GM18498 (cell line): ENCODE measurements at regions not wholly inside any gene's neighbourhood (a gene's known extent, or its start where the extent isn't known, plus 50 kb on each side); places are given as distances from the start of the nearest gene placed in this dataset.
"Not testable (repeated sequence)": the region's sequence is repeated elsewhere in the genome, so short reads cannot be mapped to it uniquely, and the experiment has no call there.

Experiments
- ATAC-seq: cut with Tn5 transposase; IDR thresholded peaks from one replicate; pipeline ENCODE4 v1.9.1; 2021; ENCODE audit warnings: mild to moderate bottlenecking, moderate library complexity; ENCODE audit not compliant: unreplicated experiment

DNA sequence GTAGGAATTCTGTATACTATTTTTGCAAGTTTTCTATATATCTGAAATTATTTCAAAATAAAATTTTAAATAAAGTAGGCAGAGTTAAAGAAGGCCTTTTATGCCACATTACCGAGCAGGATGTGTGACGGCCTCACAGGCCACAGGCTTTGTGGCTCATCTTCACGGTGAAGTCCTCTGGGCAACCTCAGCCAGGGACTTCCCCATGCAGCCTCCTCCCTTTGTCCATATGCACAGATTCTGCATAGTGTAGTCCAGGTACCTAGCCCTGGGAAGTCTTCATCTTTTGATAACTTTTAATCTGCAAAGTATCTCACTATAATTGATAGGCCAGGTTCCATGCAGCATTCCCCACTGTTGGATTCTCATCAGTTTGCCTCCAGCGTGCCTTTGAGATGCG lies 62.8 kb downstream of the ARHGAP11B start:
- not testable (repeated sequence) for ATAC-seq

DNA sequence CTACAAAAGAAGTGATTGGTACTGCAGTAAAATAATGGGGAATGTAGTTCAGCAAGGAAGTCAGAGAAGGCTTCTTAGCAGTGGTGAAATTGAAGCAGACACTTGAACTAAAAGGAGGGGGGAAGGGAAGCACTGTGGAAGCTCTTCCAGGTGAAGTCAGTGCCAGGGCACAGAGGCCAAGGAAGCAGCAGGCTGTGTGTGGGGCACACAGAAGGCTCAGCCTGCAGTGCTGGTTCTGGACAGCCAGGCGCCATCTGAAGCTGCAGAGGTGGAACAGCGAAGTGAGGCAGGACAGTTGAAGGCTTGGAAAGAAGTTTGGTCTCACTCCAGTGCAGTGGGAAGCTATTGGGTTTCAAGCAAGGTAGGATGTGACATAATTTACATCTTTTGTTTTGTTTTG lies 64.2 kb downstream of the ARHGAP11B start:
- ATAC-seq: not testable (repeated sequence)

DNA sequence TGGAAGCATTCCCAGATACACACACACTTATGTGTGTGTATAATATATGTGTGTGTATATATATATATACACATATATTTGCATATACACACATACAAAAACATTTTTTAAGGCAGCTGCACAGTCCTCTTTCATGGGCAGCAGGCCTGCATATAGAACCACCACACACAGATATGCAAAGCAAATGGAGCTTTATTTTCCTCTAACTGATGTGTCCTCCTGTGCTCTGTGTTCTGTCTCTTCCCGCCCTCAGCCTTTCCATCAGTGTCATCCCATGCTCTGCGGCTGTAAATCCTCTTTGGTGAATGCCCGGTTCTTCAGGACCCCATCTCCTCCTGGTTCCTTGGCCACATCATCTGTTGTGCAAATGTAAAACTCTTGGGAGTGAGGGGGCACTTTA lies 69.9 kb downstream of the ARHGAP11B start:
- ATAC-seq: not testable (repeated sequence)

DNA sequence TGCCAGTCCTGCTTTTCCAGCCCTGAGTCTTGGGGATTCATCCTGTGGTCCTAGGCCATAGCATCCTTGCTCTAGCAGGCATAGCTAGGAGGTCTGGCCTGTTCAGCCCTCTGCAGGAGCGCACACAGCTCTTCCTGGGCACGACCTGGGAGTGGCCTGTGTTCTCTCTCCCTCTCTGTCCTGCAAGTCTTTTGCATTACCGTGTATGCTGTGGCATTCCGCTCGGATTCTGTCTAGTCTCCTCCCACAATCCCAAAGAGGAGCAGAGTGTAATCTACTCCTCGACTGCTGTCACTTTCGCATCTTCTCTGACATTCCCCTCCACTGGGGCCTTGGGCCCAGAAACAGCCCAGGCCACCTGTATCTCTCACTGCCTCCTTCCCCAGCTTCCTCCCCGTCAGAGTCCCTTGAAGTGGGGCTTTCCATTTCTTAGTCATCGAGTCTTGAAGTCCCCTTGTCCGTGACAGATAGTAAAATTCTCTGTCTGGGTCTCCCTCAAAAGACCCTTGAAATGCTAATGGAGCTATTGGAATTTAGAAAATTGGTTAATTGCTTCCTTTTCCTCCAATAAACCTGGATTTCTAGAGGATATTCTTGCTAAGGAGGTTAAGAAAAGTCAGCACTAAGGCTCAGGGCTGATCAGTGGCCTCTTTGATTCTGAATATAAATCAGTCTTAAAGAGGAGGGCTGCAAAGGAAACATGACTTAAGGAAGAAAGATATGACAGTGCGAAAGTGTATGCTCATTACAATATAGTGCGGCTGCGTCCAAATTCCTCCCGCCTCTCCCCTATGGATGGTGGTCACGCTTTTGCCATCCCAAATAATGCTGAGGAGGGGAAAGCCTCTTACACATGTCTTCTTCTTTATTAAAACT lies 70.7 kb downstream of the ARHGAP11B start:
- peak; percentile 73 for ATAC-seq

DNA sequence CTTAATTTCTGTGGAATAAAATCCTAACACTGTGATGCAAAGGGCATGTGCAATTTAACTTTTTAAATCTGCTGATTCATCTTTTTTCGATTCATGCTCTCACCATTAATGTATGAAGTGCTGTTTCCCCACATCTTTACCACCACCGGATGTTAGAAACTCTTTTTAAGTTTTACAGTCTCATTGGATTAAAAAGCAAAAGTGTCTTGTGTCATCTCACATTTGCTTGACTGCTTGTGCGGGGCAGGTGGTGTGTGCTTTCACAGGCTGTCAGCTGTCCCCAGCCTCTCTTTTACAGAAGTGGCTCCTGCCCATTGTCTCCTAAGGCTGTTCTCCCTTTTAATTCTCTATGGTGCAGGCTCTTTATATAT lies 71.4 kb downstream of the ARHGAP11B start:
- peak; percentile 68 for ATAC-seq

DNA sequence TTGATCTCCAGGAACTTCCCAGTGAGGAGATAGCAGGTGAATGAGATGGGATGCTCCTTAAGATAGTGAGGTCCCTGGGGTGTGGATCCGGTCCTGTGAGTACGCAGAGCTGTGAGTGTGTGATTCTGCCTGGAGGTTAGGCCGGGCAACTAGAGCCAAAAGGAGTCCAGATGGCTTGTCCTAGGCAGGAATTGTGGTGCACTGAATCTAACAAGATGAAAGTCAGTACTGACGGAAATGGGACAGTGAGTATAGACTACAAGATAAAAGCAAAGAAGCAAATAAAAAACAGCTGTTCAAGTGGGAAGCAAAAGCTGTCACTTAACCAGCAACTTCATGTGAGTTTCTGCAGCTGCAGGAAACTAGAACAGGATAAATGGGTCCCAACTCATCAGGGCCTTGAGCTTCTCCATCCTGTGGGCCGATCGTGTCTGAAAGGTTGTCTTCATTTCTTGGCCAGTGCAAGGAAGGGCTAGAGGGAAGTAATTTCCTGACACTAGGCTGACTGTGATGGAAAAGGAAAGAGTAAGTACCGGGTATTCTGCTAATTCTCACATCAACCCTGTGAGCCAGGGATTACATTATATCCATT lies 74.2 kb downstream of the ARHGAP11B start:
- not testable (repeated sequence) for ATAC-seq

DNA sequence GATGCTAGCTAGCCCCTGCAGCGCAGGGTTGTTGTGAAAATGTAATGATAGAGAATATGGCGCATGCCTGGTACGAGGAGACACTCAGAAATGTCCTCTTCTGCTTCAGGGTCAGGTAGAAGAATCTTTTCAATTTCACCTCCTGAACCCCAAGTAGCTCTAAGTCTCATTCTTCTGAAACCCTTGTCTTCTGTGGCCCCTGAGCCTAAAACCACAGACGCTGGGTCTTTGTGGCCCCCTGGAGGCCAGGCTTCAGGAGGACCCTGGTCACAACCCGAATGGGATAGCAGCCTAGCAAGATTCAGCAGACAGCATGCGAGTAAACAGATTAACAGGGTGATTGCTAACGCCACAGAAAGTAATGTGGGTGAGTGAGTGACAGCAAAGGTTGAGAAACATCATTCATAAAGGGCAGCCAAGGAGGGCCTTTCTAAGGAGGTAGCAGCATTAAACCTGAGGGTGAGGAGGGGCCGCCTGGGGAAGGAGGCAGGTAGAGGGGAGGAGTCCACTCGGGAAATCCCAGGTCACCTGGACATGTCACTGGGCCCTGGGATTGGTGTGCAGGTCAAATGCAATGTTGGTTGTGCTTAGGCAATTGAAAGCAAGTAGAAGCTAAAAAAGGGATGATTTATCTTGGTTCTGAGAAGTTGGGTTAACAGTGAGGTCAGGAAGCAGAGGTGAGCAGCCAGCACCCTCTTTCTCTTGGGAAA lies 82.2 kb downstream of the ARHGAP11B start:
- ATAC-seq: not testable (repeated sequence)

DNA sequence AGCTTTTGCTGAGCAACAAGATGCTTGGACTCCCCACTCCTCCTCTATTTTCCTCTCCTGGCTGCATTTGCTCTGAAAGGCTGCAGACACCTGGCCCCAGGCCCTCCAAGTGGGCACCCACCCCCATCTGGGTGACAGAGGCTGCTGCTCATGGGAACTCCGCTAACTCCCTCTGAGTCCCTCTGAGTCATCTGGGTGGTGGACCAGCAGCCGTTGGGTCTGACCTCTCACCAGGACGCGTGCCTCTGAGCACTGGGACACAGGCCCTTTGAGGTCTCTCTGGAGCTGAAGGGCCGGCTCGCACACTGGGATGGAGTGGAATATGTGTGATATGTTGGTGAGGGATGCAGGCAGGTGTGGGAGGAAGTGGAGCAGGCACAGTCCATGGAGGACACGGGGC lies 82.9 kb downstream of the ARHGAP11B start:
- not testable (repeated sequence) for ATAC-seq

DNA sequence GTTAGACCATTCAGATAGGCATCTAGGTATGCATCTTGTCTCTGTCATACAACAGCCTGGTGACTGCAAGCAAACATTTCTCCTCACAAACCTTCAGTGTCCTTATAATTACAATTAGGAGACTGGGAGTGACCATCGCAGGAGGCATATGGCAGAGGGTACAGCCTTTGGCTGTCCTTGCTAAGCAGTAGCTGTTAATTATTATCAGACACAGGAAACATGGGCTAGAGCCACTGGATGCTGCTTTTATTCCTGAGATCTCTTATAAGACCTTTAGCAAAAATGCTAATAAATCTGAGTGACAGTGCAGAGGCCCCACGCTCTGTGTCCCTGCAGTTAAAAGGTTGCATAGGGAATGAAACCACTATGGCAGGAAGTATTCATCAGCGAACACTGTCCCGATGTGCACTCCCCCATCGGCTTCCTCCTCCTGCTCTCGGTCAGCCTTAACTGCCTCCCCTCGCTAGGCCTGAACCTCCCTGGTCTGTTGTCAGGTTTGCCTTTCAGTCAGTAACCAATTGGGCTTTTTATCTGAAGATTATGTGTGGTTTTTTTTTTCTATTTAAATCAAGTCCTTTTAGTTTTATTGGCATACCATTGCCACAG lies 92.2 kb downstream of the ARHGAP11B start:
- ATAC-seq: not testable (repeated sequence)

DNA sequence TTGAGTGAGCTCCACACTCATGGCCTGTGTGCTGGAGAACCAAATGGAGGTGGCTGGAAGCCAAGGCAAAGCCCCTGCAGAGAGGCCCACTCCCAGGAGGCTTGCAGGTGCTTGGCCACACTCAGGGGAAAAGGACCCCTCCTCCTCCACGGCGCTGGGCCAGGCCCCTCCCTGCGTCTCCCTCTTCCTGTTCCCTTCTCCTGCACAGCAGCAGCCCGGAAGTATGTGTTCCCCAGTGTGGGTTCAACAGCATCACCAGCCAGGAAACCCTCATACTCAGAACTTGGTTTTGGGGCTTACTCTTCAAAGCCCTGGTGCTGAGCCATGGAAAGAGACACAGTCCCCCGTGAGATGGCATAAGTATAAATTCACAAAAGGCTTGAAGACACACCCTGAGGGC lies 93.4 kb downstream of the ARHGAP11B start:
- not testable (repeated sequence) for ATAC-seq

DNA sequence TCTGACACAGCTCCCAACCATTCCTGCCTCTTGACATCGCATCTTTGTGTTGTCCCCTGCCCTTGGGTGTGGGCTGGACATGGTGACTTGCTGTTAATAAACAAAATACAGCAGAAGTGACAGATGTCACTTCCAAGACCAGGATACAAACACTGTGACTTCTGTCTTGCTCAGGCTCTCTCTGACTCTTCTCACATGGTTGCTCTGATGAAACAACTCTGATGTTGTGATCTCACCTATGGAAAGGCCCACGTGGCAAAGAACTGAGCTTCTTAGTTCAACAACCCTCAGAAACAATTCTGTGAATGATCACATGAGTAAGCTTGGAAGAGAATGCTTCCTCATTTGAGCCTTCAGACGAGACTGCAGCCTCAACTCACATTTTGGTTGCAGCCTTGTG lies 94.9 kb downstream of the ARHGAP11B start:
- ATAC-seq: not testable (repeated sequence)

DNA sequence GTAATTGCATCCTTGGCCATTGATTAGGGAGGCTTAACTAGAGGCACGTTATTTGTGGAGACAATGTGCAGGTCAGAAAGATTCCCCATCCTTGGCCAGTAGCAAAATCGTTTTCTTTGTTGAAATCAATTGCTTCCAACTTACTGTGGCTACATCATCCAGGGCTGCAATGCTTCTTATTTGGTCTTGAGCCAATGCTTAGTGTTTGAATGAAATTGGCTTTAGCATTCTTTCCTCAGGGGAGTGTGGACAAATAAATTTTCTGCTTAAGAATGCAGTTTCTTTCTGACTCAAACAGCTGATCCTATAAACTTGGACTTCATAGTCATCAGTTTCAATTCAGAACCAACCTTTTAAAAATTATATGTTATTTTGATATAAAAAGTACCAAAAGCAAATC lies 95.6 kb downstream of the ARHGAP11B start:
- ATAC-seq: not testable (repeated sequence)

DNA sequence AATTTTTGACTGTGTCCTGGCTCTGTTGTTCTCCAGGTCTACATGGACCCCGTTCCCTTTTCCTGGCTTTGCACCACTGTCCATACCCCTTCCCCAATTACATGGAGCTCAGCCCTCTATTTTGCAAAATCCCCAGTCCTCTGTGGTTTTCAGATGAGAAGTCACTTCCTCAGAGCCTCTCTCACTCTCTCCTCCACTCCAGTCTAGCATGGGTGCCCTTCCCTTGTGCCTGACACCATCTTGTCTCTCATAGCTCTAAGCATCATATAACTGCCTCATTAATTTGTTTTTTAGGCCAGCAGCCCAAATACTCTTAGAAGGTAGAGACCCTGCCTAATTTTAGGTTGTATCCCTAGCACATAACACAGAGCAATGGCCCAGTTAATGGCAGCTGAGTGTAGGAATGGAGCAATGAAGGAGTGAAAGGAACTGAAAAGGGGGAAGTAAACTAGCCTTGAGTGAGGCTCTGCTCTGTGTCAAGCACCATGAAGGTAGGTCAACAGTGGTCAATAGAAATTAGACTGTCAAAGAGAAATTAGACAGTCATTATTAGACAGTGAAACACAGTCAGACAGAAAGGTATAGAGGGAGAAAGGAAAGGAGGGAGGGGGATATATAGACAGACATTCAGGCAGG lies 97.7 kb downstream of the ARHGAP11B start:
- ATAC-seq: not testable (repeated sequence)

DNA sequence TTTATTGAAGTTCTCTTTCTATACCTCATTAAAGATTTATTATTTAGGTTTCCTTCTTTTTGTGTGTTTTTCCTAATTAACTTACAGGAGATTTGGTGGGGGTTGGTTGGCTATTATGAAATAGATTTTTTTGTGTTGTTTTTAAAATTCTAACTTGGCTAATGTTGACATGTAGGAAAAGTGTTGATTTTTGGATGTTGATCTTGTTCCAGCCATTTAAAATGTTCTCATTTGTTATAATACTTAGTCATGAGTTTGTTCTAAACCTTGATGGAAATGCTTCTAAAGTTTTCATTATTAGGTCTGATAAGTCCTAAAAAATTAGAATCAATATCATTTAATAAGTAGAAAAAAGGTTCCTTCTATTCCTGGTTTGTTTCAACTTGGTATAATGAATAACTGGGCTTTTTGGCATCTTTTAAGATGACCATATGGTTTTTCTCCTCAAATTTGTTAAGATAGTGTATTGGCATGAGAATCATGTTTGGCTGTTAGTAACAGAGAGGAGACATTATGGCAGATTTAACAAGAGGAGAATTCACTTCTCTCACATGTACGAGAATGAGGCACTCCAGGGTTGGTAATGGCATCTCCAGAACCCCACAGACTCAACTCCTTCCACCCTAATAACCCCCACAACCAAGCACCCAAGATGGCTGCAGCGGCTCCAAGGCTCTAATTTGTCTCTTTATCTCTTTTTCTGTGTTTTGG lies 104.1 kb downstream of the ARHGAP11B start:
- not testable (repeated sequence) for ATAC-seq

DNA sequence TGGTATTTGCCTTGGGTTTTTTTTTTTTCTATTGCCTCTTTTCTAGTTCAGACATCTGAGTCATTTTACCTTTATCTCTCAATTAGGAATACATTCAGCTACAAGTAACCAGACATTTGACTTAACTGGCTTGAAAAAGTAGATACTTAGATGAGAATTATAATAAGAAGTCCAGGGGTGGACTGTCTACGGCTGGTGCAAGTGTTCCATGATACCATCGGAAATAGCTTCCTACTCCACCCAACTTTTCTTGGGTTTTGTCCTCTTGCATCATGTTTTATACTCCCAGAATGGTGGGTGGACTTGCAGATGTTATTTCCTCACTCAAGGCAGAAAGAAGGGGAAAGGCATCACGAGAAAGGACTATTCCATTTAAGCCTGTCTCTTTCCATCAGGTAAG lies 104.7 kb downstream of the ARHGAP11B start:
- ATAC-seq: not testable (repeated sequence)

DNA sequence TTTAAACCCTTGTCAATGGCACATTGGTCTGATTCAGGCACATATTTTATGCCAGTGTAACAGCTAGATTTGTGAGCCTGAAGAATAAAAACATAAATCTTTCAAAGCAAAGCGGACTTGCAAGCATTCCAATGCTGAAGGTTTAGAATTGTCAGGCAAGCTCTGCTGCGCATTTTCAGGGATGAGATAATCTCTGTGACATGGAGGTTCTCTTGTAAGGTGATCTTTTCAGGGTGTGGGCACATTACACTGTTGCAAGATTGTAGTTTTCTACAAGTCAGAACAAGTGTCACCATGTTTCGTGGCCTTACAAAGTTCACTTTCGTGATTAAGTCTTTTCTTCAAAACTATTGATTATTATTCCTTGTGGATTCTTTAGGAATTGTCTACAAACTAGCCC lies 106.2 kb downstream of the ARHGAP11B start:
- not testable (repeated sequence) for ATAC-seq

DNA sequence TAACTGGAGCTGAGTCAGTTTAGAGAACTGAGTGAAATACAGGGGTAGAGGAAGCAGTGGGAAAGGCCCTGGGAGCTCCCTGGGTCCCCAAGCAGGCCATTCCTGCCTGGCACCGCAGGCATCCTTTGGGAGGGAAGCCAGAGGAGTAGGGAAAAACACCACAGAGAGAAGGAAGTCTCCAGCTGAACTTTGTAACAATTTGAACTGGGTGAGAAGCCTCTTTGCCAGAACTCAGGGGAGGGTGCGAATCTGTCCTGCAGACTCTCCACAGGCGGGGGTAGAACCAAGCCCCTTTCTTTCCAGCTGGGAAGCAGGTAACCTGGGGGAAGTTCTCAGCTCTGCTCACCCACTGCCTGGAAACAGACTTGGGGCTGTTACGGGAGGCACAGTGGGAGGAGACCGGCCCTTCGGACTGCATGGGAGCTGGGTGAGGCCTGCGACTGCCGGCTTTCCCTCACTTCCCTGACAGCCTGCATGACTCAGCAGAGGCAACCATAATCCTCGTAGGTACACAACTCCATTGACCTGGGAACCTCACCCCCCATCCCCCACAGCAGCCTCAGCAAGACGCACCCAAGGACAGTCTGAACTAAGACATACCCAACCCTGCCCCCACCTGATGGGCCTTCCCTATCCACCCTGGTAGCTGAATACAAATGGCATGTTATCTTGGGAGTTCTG lies 110.1 kb downstream of the ARHGAP11B start:
- ATAC-seq: not testable (repeated sequence)

DNA sequence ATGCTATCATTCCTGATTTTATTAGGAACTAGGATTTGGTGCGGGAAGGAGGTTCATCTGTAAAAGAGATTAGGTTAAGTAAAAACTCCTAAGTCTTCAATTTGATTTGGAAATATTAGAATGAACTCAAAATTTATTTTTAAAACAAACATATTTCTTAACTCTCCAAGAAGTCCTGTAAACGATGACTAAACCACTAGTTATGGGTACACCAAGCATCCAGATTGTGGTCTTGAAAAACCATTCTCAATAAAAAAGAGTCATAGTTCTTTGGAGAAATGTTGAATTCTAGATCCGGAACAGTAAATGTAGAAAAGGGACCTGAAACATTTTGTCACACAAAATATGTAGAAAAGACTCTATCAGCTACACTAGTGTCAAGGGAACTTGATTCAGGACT lies 116.9 kb downstream of the ARHGAP11B start:
- ATAC-seq: not testable (repeated sequence)

DNA sequence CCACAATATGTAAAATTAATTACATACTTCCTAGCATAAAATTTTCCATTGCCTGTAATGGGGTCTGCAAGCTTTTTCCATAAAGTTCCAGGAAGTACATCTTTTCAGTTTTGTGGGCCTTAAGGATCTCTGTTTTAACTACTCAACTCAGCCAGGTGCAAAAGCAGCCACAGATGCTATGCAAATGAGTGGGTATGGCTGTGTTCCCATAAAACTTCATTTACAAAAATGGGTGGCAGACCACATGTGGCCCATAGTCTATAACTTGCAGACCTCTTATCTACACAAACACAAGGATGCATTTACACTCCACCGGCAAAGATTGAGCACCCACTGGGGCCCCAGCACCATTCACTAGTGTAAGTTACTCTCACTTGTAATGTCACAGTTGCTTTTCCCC lies 123.1 kb downstream of the ARHGAP11B start:
- ATAC-seq: not testable (repeated sequence)
